PC-9 (cell line): ENCODE measurements at regions not wholly inside any gene's neighbourhood (a gene's known extent, or its start where the extent isn't known, plus 50 kb on each side); places are given as distances from the start of the nearest gene placed in this dataset.
"Not testable (repeated sequence)": the region's sequence is repeated elsewhere in the genome, so short reads cannot be mapped to it uniquely, and the experiment has no call there.

Experiments used
- BruUV-seq: library from RNA; stranded (reverse); fragments of 400-500 nt; replicated peaks from 2 replicates; lab custom pipeline; 2021; lab: Mats Ljungman, UMichigan
- CTCF ChIA-PET: fragments of 300-600 bp; sonication (Branson Sonifier 250); formaldehyde crosslinking; loops from one replicate; lab custom pipeline; 2022; ENCODE audit warnings: antibody characterized with exemption; lab: Charles Lee
- POLR2A ChIA-PET: fragments of 300-600 bp; sonication (Branson Sonifier 250); formaldehyde crosslinking; loops from one replicate; lab custom pipeline; 2022; ENCODE audit warnings: antibody characterized with exemption; ENCODE audit not compliant: unreplicated experiment; lab: Charles Lee
- DNase-seq, 2 experiments: peaks; one replicate each; pipeline versions ENCODE4 v3.0.0 to v3.0.0-alpha.2; 2015 to 2022; ENCODE audit warnings: mixed read lengths in 1 of 2
- H2AFZ ChIP-seq: fragments of 200-600 bp; sonication (generic); 2 replicates; pipeline ENCODE4 v1.8.1; 2017; ENCODE audit warnings: antibody characterized with exemption
- H3F3A ChIP-seq: fragments of 200-600 bp; sonication (generic); 2 replicates; pipeline ENCODE4 v1.8.1; 2017; ENCODE audit warnings: antibody characterized with exemption, mild to moderate bottlenecking, low read depth; ENCODE audit not compliant: insufficient read depth
- H3K27ac ChIP-seq: fragments of 200-600 bp; sonication (generic); 2 replicates; pipeline ENCODE4 v1.6.1; 2016; ENCODE audit warnings: mixed run types
- H3K27me3 ChIP-seq: fragments of 200-600 bp; sonication (generic); 2 replicates; pipeline ENCODE4 v1.6.1; 2016; ENCODE audit warnings: low read depth, mixed run types; ENCODE audit not compliant: insufficient read depth
- H3K36me3 ChIP-seq: fragments of 200-600 bp; sonication (generic); 2 replicates; pipeline ENCODE4 v1.6.1; 2016; ENCODE audit warnings: low read depth, mixed run types
- H3K4me1 ChIP-seq: fragments of 200-600 bp; sonication (generic); replicated peaks from 2 replicates; pipeline ENCODE4 v1.6.1; 2016; ENCODE audit warnings: mixed run types; ENCODE audit not compliant: insufficient read depth
- H3K4me2 ChIP-seq: fragments of 200-600 bp; sonication (generic); 2 replicates; pipeline ENCODE4 v1.6.1; 2017; ENCODE audit warnings: mixed run types
- H3K4me3 ChIP-seq: fragments of 200-600 bp; sonication (generic); 2 replicates; pipeline ENCODE4 v1.6.1; 2016; ENCODE audit warnings: mixed run types
- H3K79me2 ChIP-seq: fragments of 200-600 bp; sonication (generic); 2 replicates; pipeline ENCODE4 v1.6.1; 2017; ENCODE audit warnings: low read depth, mixed run types
- H3K9me2 ChIP-seq: fragments of 200-600 bp; sonication (generic); 2 replicates; pipeline ENCODE4 v1.8.1; 2017; ENCODE audit warnings: mild to moderate bottlenecking; ENCODE audit not compliant: insufficient read depth
- H3K9me3 ChIP-seq: fragments of 200-600 bp; sonication (generic); 2 replicates; pipeline ENCODE4 v1.8.1; 2016; ENCODE audit warnings: low read depth; ENCODE audit not compliant: insufficient read depth
- H4K20me1 ChIP-seq: fragments of 200-600 bp; sonication (generic); 2 replicates; pipeline ENCODE4 v1.8.1; 2017; ENCODE audit not compliant: insufficient read depth
- EZH2 ChIP-seq: fragments of 200-600 bp; sonication (generic); IDR thresholded peaks from 2 replicates; pipeline ENCODE4 v1.8.0; 2017; ENCODE audit warnings: antibody characterized with exemption, low read depth
- intact Hi-C: fragments of 100-400 bp; cut with micrococcal nuclease; formaldehyde crosslinking; loops from one replicate; pipeline ENCODE4 v1.10.0; 2022; ENCODE audit not compliant: unreplicated experiment
- TF ChIP-seq, protein P1 (sequence below): fragments of 200-600 bp; sonication (generic); conservative IDR thresholded peaks from 2 replicates; pipeline ENCODE4 v1.6.1; 2017; ENCODE audit warnings: mixed run types, antibody characterized with exemption, mild to moderate bottlenecking, moderate library complexity

DNA sequence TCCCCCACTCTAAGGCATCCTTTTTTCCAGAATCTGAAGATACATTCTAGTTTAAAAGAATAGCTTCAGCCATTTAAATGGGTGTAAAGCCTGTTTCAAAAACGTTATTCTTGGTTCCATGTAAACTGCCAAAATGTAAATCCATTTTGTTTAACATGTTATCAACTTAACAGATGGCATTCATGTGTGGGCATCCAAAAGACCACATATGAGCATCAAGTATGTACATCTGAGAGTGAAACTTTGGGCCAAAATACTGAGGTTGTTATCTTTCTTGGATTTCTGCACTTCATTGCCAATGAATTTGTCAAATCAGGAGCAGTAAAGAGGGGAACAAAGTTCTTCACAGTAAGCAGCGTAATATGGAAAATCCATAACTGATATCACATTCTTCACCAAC is 395.4 kb downstream of the ZNF804A start:
- ChIA-PET CTCF (no interaction called here), POLR2A (no interaction called here)
- H3K4me2 ChIP-seq, result no peak overlapping the region
- no peaks in the 10 kb centered on the region for H3K9me3 ChIP-seq
- H3K4me1 ChIP-seq, result no peaks in the 10 kb centered on the region
- no peak overlapping the region for H2AFZ ChIP-seq
- TF ChIP-seq EZH2, result no peak
- TF ChIP-seq, protein P1, sequence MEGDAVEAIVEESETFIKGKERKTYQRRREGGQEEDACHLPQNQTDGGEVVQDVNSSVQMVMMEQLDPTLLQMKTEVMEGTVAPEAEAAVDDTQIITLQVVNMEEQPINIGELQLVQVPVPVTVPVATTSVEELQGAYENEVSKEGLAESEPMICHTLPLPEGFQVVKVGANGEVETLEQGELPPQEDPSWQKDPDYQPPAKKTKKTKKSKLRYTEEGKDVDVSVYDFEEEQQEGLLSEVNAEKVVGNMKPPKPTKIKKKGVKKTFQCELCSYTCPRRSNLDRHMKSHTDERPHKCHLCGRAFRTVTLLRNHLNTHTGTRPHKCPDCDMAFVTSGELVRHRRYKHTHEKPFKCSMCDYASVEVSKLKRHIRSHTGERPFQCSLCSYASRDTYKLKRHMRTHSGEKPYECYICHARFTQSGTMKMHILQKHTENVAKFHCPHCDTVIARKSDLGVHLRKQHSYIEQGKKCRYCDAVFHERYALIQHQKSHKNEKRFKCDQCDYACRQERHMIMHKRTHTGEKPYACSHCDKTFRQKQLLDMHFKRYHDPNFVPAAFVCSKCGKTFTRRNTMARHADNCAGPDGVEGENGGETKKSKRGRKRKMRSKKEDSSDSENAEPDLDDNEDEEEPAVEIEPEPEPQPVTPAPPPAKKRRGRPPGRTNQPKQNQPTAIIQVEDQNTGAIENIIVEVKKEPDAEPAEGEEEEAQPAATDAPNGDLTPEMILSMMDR, result no peak
- DNase-seq, result no peak
- no peaks in the 10 kb centered on the region for H3F3A ChIP-seq
- H4K20me1 ChIP-seq, result no peaks in the 10 kb centered on the region
- intact Hi-C loops, result no loop called here
- BruUV-seq, result no TSS peak
- H3K9me2 ChIP-seq, result no peaks in the 10 kb centered on the region
- no peak overlapping the region for H3K27ac ChIP-seq
- H3K4me3 ChIP-seq, result no peak overlapping the region
- no peaks in the 10 kb centered on the region for H3K27me3 ChIP-seq
- no peaks in the 10 kb centered on the region for H3K79me2 ChIP-seq
- no peaks in the 10 kb centered on the region for H3K36me3 ChIP-seq

DNA sequence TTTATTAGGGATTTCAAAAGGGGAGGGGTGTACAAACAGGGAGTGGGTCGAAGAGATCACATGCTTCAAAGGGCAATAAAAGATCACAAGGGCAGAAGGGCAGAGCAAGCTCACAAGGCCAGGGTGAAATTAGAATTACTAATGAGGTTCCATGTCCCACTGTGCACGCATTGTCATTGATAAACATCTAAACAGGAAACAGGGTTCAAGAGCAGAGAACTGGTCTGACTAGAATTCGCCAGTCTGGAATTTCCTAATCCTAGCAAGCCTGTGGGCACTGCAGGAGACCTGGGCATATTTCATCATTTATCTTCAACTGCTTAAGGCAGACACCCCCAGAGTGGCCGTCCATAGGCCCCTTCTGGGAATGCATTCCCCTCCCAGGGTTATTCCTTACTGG is 408.2 kb downstream of the ZNF804A start:
- Histone ChIP-seq H3K9me2 (no peaks in the 10 kb centered on the region), H3K27ac (no peak overlapping the region), H3K36me3 (no peaks in the 10 kb centered on the region), H3K27me3 (no peaks in the 10 kb centered on the region), H4K20me1 (no peaks in the 10 kb centered on the region), H3K4me3 (no peak overlapping the region), H3K79me2 (no peaks in the 10 kb centered on the region), H3F3A (no peaks in the 10 kb centered on the region), H3K9me3 (no peaks in the 10 kb centered on the region), H2AFZ (no peak overlapping the region), H3K4me1 (no peaks in the 10 kb centered on the region), H3K4me2 (no peak overlapping the region)
- BruUV-seq, result no TSS peak
- no peak for TF ChIP-seq EZH2
- TF ChIP-seq, protein P1, result no peak
- CTCF ChIA-PET, result no interaction called here
- POLR2A ChIA-PET, result no interaction called here
- DNase-seq, result no peak
- intact Hi-C loops, result no loop called here

DNA sequence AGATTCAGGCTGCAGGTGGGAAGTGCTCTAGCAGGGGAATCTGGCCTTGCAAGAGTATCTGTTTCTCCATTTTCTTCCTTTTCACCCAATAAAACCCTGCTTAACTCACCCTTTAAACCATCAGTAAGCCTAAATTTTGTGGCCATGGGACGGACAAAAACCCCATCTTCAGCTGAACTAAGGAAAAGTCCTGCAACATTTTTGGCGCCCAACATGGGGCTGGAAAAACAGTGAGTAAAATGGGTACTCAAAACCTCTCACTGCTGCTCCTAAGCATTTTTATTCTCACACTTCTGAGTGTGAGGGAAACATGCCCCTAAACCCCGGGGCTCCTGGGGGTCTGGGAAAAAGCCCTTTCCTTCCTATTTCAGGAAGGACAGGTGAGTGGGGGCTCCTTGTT is 414.3 kb downstream of the ZNF804A start:
- no peak overlapping the region for H3K4me2 ChIP-seq
- no peak overlapping the region for H2AFZ ChIP-seq
- H3K27ac ChIP-seq, result no peak overlapping the region
- no TSS peak for BruUV-seq
- intact Hi-C loops, result no loop called here
- H3K36me3 ChIP-seq, result no peaks in the 10 kb centered on the region
- H4K20me1 ChIP-seq, result no peaks in the 10 kb centered on the region
- no peak for TF ChIP-seq EZH2
- no peak for DNase-seq
- H3K27me3 ChIP-seq, result no peaks in the 10 kb centered on the region
- no peaks in the 10 kb centered on the region for H3K9me3 ChIP-seq
- CTCF ChIA-PET, result no interaction called here
- H3K9me2 ChIP-seq, result no peaks in the 10 kb centered on the region
- H3K4me1 ChIP-seq, result no peaks in the 10 kb centered on the region
- no peaks in the 10 kb centered on the region for H3K79me2 ChIP-seq
- POLR2A ChIA-PET, result no interaction called here
- H3F3A ChIP-seq, result no peaks in the 10 kb centered on the region
- H3K4me3 ChIP-seq, result no peak overlapping the region

DNA sequence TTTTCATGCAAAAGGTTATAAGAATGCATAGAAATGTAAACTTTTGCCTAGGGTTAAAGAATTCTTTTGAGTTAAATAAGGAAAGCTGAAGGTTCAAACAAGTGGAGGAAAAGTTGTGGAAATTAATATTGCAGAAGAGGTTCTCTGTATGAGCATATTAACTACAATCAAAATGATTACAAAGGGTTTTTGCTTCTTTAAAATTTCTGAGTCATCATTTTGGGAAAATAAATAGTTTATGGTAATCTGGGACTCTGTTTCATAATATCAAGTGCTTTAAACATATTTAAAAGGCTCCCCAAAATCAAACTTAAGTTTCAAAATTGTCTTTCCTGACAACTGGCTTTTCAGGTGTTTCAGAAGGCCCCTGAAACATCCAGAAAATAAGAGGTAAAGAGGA is 415.7 kb downstream of the ZNF804A start:
- TF ChIP-seq, protein P1, result no peak
- no peak for TF ChIP-seq EZH2
- intact Hi-C loops, result no loop called here
- Histone ChIP-seq H3K9me3 (no peaks in the 10 kb centered on the region), H3K27ac (no peak overlapping the region), H3K36me3 (no peaks in the 10 kb centered on the region), H2AFZ (no peak overlapping the region), H3K9me2 (no peaks in the 10 kb centered on the region), H3K4me3 (no peak overlapping the region), H3F3A (no peaks in the 10 kb centered on the region), H3K27me3 (no peaks in the 10 kb centered on the region), H4K20me1 (no peaks in the 10 kb centered on the region), H3K4me2 (no peak overlapping the region), H3K4me1 (no peaks in the 10 kb centered on the region), H3K79me2 (no peaks in the 10 kb centered on the region)
- BruUV-seq, result no TSS peak
- DNase-seq, result no peak
- ChIA-PET POLR2A (no interaction called here), CTCF (no interaction called here)

DNA sequence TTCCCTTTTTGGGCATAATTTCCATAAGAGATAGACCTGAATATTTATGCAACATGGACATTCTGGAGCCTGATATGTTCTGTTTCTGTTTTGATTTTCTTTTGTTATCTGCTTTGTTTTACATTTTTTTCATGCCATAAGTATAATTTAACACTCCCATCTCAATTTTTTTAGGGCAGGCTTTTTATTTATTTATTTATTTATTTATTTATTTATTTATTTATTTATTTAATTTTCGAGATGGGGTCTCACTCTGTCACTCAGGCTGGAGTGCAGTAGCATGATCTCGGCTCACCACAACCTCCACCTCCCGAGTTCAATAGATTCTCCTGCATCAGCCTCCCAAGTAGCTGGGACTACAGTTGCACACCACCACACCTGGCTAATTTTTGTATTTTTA is 427.6 kb downstream of the ZNF804A start:
- intact Hi-C loops, BruUV-seq, H3K4me1 ChIP-seq, H3K4me2 ChIP-seq, H3K27me3 ChIP-seq, H3F3A ChIP-seq, H3K79me2 ChIP-seq, POLR2A ChIA-PET, H4K20me1 ChIP-seq, DNase-seq, H2AFZ ChIP-seq, H3K36me3 ChIP-seq, CTCF ChIA-PET, H3K9me2 ChIP-seq, H3K27ac ChIP-seq, H3K9me3 ChIP-seq, H3K4me3 ChIP-seq: not testable (repeated sequence)
